ENCODE measurements at regions not wholly inside any gene's neighbourhood (a gene's known extent, or its start where the extent isn't known, plus 50 kb on each side); places are given as distances from the start of the nearest gene placed in this dataset.
"Not testable (repeated sequence)": the region's sequence is repeated elsewhere in the genome, so short reads cannot be mapped to it uniquely, and the experiment has no call there.

DNA sequence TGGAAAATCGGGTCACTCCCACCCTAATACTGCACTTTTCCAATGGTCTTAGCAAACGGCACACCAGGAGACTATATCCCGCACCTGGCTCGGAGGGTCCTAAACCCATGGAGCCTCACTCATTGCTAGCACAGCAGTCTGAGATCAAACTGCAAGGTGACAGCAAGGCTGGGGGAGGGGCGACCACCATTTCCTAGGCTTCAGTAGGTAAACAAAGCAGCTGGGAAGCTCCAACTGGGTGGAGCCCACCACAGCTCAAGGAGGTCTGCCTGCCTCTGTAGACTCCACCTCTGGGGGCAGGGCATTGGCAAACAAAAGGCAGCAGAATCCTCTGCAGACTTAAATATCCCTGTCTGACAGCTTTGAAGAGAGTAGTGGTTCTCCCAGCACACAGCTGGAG is 109.0 kb upstream of the DEFB108B start:
- DNase-seq: not testable (repeated sequence)

DNA sequence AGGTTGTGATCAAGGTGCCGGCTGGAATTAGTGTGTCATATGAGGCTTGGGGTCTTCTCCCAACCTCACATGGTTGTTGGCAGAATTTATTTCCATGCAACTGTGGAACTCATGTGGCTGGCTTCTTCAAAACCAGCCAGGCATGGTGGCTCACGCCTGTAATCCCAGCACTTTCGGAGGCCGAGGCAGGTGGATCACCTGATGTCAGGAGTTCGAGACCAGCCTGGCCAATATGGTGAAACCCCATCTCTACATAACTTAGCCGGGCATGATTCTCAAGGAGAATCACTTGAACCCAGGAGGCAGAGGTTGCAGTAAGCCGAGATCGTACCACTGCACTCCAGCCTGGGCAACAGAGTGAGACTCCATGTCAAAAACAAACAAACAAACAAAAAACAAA is 102.3 kb upstream of the DEFB108B start:
- not testable (repeated sequence) for DNase-seq

DNA sequence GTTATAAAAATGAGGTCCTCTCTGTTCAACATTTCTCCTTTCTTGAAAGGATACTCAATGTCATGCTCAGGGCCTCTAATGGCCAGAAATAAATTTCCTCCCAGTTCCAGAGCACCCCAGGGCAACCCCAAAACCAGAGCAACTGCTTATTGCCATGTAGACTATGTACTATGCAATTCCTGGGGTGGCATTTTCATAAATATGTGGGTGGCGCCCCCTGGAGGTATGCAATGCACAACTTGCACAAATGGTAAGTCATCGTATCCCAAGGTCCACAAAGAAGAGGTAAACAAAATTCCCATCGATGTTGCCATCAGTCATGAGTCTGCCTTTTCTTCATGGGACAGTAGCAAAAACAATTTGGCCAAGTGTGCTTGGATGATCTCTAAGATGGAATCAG is 98.6 kb upstream of the DEFB108B start:
- not testable (repeated sequence) for DNase-seq

DNA sequence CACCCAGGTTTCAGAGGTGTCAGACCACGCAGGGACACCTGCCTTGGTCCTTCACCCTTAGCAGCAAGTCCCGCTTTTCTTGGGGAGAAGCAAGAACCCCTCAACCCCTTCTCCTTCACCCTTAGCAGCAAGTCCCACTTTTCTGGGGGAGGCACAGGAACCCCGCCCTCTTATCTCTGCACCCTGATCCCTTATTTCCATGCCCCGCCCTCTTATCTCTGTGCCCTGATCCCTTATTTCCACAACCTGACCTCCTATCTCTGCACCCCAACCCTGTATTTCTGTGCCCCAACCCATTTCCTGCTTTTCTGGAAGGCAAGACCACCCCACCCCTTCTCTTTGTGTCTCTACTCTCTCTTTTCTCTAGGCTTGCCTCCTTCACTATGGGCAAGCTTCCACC is 94.7 kb upstream of the DEFB108B start:
- DNase-seq: not testable (repeated sequence)

GRCh38 chr11:71743385-71743784 is 89.6 kb upstream of the DEFB108B start:
- not testable (repeated sequence) for DNase-seq

DNA sequence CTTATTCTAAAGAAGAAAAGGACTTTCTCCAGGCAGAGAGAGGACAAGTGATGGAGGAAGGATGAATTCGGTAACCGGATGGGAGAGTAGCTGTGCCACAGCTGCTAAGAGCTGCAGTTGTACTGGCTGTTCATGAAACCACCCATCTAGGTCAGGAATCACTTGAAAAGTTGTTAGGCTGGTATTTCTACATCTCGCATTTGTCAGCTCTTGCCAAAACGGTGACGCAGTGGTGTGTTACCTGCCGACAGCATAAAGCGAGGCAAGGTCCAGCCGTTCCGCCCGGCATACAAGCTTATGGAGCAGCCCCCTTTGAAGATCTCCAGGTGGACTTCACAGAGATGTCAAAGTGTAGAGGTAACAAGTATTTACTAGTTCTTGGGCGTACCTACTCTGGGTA is 87.3 kb upstream of the DEFB108B start:
- not testable (repeated sequence) for DNase-seq

DNA sequence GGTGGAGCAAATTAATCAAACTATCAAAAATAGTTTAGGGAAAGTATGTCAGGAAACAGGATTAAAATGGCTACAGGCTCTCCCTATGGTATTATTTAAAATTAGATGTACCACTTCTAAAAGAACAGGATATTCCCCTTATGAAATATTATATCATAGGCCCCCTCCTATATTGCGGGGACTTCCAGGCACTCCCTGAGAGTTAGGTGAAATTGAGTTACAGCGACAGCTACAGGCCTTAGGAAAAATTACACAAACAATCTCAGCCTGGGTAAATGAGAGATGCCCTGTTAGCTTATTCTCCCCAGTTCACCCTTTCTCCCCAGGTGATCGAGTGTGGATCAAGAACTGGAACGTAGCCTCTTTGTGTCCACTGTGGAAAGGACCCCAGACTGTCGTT is 86.7 kb upstream of the DEFB108B start:
- DNase-seq: not testable (repeated sequence)

GRCh38 chr11:71748965-71749620 is 83.9 kb upstream of the DEFB108B start:
- peak; percentile 0 for DNase-seq

DNA sequence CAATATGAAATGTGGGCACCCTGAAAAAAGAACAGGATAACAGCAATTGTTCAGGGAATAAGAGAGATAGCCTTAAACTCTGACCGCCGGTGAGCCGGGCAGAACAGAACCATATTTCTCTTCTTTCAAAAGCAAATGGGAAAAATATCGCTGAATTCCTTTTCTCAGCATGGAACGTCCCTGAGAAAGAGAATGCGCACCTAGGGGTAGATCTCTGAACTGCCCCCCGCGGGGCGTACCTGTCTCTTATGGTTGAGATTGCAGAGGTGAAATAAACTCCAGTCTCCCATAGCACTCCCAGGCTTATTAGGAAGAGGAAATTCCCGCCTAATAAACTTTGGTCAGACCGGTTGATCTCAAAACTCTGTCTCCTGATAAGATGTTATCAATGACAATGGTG is 82.1 kb upstream of the DEFB108B start:
- not testable (repeated sequence) for DNase-seq

GRCh38 chr11:71764695-71765491 is 68.1 kb upstream of the DEFB108B start:
- DNase-seq: not testable (repeated sequence)

GRCh38 chr11:71767016-71767415 is 66.0 kb upstream of the DEFB108B start:
- DNase-seq: not testable (repeated sequence)

DNA sequence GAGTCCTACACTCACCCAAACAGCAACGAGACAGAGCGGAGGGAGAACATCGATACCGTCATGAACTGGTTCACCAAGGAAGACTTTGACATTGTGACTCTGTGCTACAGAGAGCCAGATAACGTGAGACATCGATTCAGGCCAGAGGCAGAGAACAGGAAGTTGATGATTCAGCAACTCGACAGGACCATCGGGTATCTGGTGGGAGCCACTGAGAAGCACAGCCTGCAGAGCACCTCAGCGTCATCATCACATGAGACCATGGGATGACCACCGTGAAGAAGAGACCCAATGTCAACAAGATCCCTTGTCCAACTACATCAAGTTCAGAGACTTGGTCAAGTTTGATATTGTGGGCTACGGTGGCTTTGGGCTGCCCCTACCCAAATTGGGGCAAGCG is 60.8 kb upstream of the DEFB108B start:
- DNase-seq: not testable (repeated sequence)

GRCh38 chr11:71774603-71775222 is 58.3 kb upstream of the DEFB108B start:
- DNase-seq: no peak

- DNase-seq: not testable (repeated sequence)
Observed at GRCh38 chr11:71780116-71780515, 52.9 kb upstream of the DEFB108B start.

DNA sequence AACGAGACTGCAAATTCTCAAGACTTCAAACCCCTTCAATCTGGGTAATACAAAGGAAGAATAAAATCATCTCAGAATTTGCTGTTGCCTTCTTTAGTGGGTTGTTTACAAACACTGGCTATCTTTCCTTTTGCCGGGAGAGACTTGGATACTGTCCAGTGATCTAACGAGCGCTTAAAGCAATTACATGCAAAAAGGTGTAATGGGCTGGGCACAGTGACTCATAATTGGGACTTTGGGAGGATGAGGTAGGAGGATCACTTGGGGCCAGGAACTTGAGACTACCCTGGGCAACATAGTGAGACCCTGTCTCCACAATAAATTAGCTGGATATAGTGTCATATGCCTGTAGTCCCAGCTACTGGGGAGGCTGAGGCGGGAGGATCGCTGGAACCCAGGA is 52.2 kb upstream of the DEFB108B start:
- not testable (repeated sequence) for DNase-seq

- not testable (repeated sequence) for DNase-seq
Observed at GRCh38 chr11:71781491-71781890, 51.5 kb upstream of the DEFB108B start.

- not testable (repeated sequence) for DNase-seq
Observed at GRCh38 chr11:71782229-71782861, 50.7 kb upstream of the DEFB108B start.

DNA sequence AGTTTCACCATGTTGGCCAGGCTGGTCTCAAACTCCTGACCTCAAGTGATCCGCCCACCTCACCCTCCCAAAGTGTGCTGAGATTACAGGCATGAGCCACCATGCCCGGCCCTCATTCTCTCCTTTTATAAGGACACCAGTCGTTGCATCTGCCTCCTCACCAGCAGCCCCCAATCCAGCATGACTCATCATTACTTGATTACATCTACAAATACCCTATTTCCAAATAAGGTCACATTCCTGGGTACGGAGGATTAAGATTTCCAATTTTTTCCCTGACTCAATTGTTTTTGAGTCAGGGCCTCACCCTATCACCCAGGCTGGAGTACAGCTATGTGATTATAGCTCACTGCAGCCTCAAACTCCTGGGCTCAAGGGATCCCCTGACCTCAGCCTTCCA is 49.8 kb upstream of the DEFB108B start:
- DNase-seq: peak; percentile 74
